Umbilical cord (tissue), 1 donor: ENCODE measurements at regions not wholly inside any gene's neighbourhood (a gene's known extent, or its start where the extent isn't known, plus 50 kb on each side); places are given as distances from the start of the nearest gene placed in this dataset.
"Not testable (repeated sequence)": the region's sequence is repeated elsewhere in the genome, so short reads cannot be mapped to it uniquely, and the experiment has no call there.

ENCODE experiments used
- DNase-seq: peaks from one replicate; pipeline ENCODE4 v3.0.0-alpha.2; 2015; ENCODE audit warnings: low spot score

GRCh38 chr18:1483385-1483784 lies 578.7 kb downstream of the ADCYAP1 start:
- peak; percentile 91 for DNase-seq

- DNase-seq: no peak
Observed at GRCh38 chr18:1487457-1487856, 582.8 kb downstream of the ADCYAP1 start.

- DNase-seq: no peak
Observed at GRCh38 chr18:1488394-1488793, 583.7 kb downstream of the ADCYAP1 start.

GRCh38 chr18:1488957-1489356 lies 584.3 kb downstream of the ADCYAP1 start:
- no peak for DNase-seq

- DNase-seq: no peak
Observed at GRCh38 chr18:1495387-1495786, 590.7 kb downstream of the ADCYAP1 start.

GRCh38 chr18:1496096-1496495 lies 591.4 kb downstream of the ADCYAP1 start:
- DNase-seq: no peak

GRCh38 chr18:1498216-1498615 lies 593.5 kb downstream of the ADCYAP1 start:
- peak; percentile 40 for DNase-seq

GRCh38 chr18:1499265-1499664 lies 594.6 kb downstream of the ADCYAP1 start:
- no peak for DNase-seq

- no peak for DNase-seq
Observed at GRCh38 chr18:1503847-1504246, 599.2 kb downstream of the ADCYAP1 start.

- no peak for DNase-seq
Observed at GRCh38 chr18:1505856-1506255, 601.2 kb downstream of the ADCYAP1 start.

GRCh38 chr18:1510542-1511179 lies 606.0 kb downstream of the ADCYAP1 start:
- no peak for DNase-seq

- no peak for DNase-seq
Observed at GRCh38 chr18:1511619-1512311, 607.1 kb downstream of the ADCYAP1 start.

- peak; percentile 6 for DNase-seq
Observed at GRCh38 chr18:1513519-1513918, 608.8 kb downstream of the ADCYAP1 start.

- DNase-seq: not testable (repeated sequence)
Observed at GRCh38 chr18:1521588-1522248, 617.0 kb downstream of the ADCYAP1 start.

GRCh38 chr18:1522249-1522615 lies 617.6 kb downstream of the ADCYAP1 start:
- no peak for DNase-seq

GRCh38 chr18:1526991-1527390 lies 622.3 kb downstream of the ADCYAP1 start:
- peak; percentile 79 for DNase-seq

- DNase-seq: no peak
Observed at GRCh38 chr18:1527805-1528204, 623.1 kb downstream of the ADCYAP1 start.

- DNase-seq: no peak
Observed at GRCh38 chr18:1528447-1528846, 623.8 kb downstream of the ADCYAP1 start.

- DNase-seq: no peak
Observed at GRCh38 chr18:1528964-1529509, 624.4 kb downstream of the ADCYAP1 start.

- no peak for DNase-seq
Observed at GRCh38 chr18:1530650-1531049, 626.0 kb downstream of the ADCYAP1 start.

- DNase-seq: no peak
Observed at GRCh38 chr18:1539276-1539675, 634.6 kb downstream of the ADCYAP1 start.

- DNase-seq: no peak
Observed at GRCh38 chr18:1541478-1541877, 636.8 kb downstream of the ADCYAP1 start.
